Endothelial cell of umbilical vein (primary cell): ENCODE measurements at regions not wholly inside any gene's neighbourhood (a gene's known extent, or its start where the extent isn't known, plus 50 kb on each side); places are given as distances from the start of the nearest gene placed in this dataset.

Experiments
- BruUV-seq: library from RNA; stranded (reverse); fragments of 400-500 nt; replicated peaks from 2 replicates; lab custom pipeline; 2021; lab: Mats Ljungman, UMichigan
- CTCF ChIA-PET: fragments of 300-600, 350-600 bp; sonication (Branson Sonifier 250); formaldehyde crosslinking; loops from one replicate; lab custom pipeline; 2021; ENCODE audit warnings: antibody characterized with exemption, inconsistent platforms; lab: Charles Lee
- POLR2A ChIA-PET: fragments of 300-600, 350-600 bp; sonication (Branson Sonifier 250); formaldehyde crosslinking; loops from one replicate; lab custom pipeline; 2021; ENCODE audit warnings: antibody characterized with exemption, inconsistent platforms; lab: Charles Lee
- DNase-seq: peaks from one replicate; pipeline ENCODE4 v3.0.0-alpha.2; 2011; ENCODE audit warnings: low read depth, low spot score
- FAIRE-seq: peaks from 2 replicates; lab custom pipeline; 2011; peaks lifted over from hg19 to GRCh38; lab: Jason Lieb, UNC
- H2AFZ ChIP-seq: 2 replicates; pipeline ENCODE4 v1.6.0; 2012; ENCODE audit warnings: low read depth, low read length, control low read depth, inconsistent platforms
- H3K27ac ChIP-seq: 2 replicates; pipeline ENCODE4 v1.5.1; 2011; ENCODE audit warnings: low read depth, mild to moderate bottlenecking, control low read depth, low read length, moderate library complexity; ENCODE audit not compliant: insufficient read depth
- H3K27me3 ChIP-seq, 2 experiments: 2 replicates each; pipeline versions ENCODE4 v1.6.0 to v1.6.1; 2011; ENCODE audit warnings: low read length in 2 of 2, mixed read lengths in 1 of 2; ENCODE audit not compliant: control insufficient read depth in 2 of 2, insufficient read depth in 2 of 2
- H3K36me3 ChIP-seq, 2 experiments: 2 replicates in 1 of 2; 3 replicates in 1 of 2; pipeline ENCODE4 v1.5.1; 2011; ENCODE audit warnings: low read length in 2 of 2, mild to moderate bottlenecking in 1 of 2, moderate library complexity in 1 of 2; ENCODE audit not compliant: control insufficient read depth in 2 of 2, insufficient read depth in 2 of 2; ENCODE audit errors: extremely low read depth in 1 of 2
- H3K4me1 ChIP-seq: 3 replicates; pipeline ENCODE4 v1.5.1; 2011; ENCODE audit warnings: mild to moderate bottlenecking, low read length; ENCODE audit not compliant: control insufficient read depth, insufficient read depth; ENCODE audit errors: extremely low read depth
- H3K4me2 ChIP-seq: 2 replicates; pipeline ENCODE4 v1.6.1; 2011; ENCODE audit warnings: low read length, control low read depth, mixed read lengths; ENCODE audit not compliant: insufficient read depth
- H3K4me3 ChIP-seq, 3 experiments: fragments of 200-600 bp in 1 of 3; sonication (generic), shearing (Covaris generic) in 1 of 3; replicated peaks in 1 of 3; 2 replicates each; pipeline ENCODE4 v1.5.1; 2011 to 2016; ENCODE audit warnings: control low read depth in 3 of 3, low read length in 3 of 3, mild to moderate bottlenecking in 2 of 3, inconsistent platforms in 1 of 3, low read depth in 1 of 3, moderate library complexity in 1 of 3; ENCODE audit not compliant: insufficient read depth in 1 of 3
- H3K79me2 ChIP-seq: 2 replicates; pipeline ENCODE4 v1.6.0; 2012; ENCODE audit warnings: low read length, inconsistent platforms; ENCODE audit not compliant: control insufficient read depth, insufficient read depth
- H3K9ac ChIP-seq: replicated peaks from 2 replicates; pipeline ENCODE3; 2011; ENCODE audit warnings: low read length, control low read depth; ENCODE audit not compliant: insufficient read depth; ENCODE audit errors: extremely low read depth
- H3K9me1 ChIP-seq: replicated peaks from 3 replicates; pipeline ENCODE4 v1.6.0; 2011; ENCODE audit warnings: mild to moderate bottlenecking, low read length; ENCODE audit not compliant: control insufficient read depth, insufficient read depth; ENCODE audit errors: extremely low read depth
- H3K9me3 ChIP-seq: replicated peaks from 2 replicates; pipeline ENCODE4 v1.5.1; 2012; ENCODE audit warnings: low read length, inconsistent platforms; ENCODE audit not compliant: control insufficient read depth, insufficient read depth
- H4K20me1 ChIP-seq: replicated peaks from 2 replicates; pipeline ENCODE3; 2011; ENCODE audit warnings: mild to moderate bottlenecking, low read length; ENCODE audit not compliant: control insufficient read depth, insufficient read depth; ENCODE audit errors: extremely low read depth
- CTCF ChIP-seq, 2 donors: IDR thresholded peaks; 1 replicate in 1 of 2; 2 replicates in 1 of 2; pipeline ENCODE4 v1.5.1; 2011; ENCODE audit warnings: low read length in 2 of 2, mild to moderate bottlenecking in 2 of 2, moderate library complexity in 2 of 2, control low read depth in 1 of 2, inconsistent platforms in 1 of 2, low read depth in 1 of 2; ENCODE audit not compliant: insufficient read depth in 1 of 2; ENCODE audit errors: extremely low read depth in 1 of 2
- EZH2 ChIP-seq: IDR thresholded peaks from 2 replicates; pipeline ENCODE4 v1.6.1; 2012; ENCODE audit warnings: borderline replicate concordance, low read depth, mild to moderate bottlenecking, moderate library complexity, low read length, inconsistent platforms; ENCODE audit not compliant: severe bottlenecking
- FOS ChIP-seq: IDR thresholded peaks from 2 replicates; pipeline ENCODE4 v1.6.1; 2011; ENCODE audit warnings: mild to moderate bottlenecking, low read length, moderate library complexity, borderline replicate concordance; ENCODE audit not compliant: insufficient read depth
- GATA2 ChIP-seq: IDR thresholded peaks from 2 replicates; pipeline ENCODE4 v1.7.0; 2011; ENCODE audit warnings: low read depth, mild to moderate bottlenecking, moderate library complexity, mixed read lengths, low read length; ENCODE audit not compliant: insufficient read length, insufficient read depth
- MYC ChIP-seq: IDR thresholded peaks from one replicate; pipeline ENCODE4 v1.6.1; 2011; ENCODE audit warnings: mild to moderate bottlenecking, low read depth, low read length
- POLR2AphosphoS5 ChIP-seq: IDR thresholded peaks from 2 replicates; pipeline ENCODE4 v1.6.1; 2012; ENCODE audit warnings: low read depth, mild to moderate bottlenecking, control low read depth, low read length, moderate library complexity; ENCODE audit not compliant: insufficient read depth
- dilution Hi-C: fragments of 300-500 bp; cut with MboI; formaldehyde crosslinking; loops from one replicate; pipeline ENCODE4 v1.15.0; 2019; ENCODE audit warnings: low sequenced_read_pairs; ENCODE audit not compliant: extremely low pct_ligation_motif_present
- intact Hi-C: fragments of 100-400 bp; cut with micrococcal nuclease; formaldehyde crosslinking; loops from one replicate; pipeline ENCODE4 v1.10.0; 2022
- TF ChIP-seq, protein P1 (sequence below): IDR thresholded peaks from 2 replicates; pipeline ENCODE4 v1.6.1; 2011; ENCODE audit not compliant: insufficient read depth, insufficient read length

- POLR2A ChIA-PET, result no interaction called here
- intact Hi-C loops, result no loop called here
Measured at GRCh38 chr21:15309721-15310120, 244.9 kb upstream of the NRIP1 start.

More at GRCh38 chr21:15309721-15310120, 244.9 kb upstream of the NRIP1 start:
- CTCF ChIA-PET, result interaction anchor here (2.2 kb wide), 1 partner anchor 18 kb away, joined by 5 read pairs; no protein-coding TSS in a partner anchor
- Histone ChIP-seq H3K4me1 (no peaks in the 10 kb centered on the region), H3K9me1 (no peaks in the 10 kb centered on the region), H3K4me2 (no peak overlapping the region), H3K9me3 (no peaks in the 10 kb centered on the region), H3K9ac (no peak overlapping the region), H3K79me2 (no peaks in the 10 kb centered on the region), H4K20me1 (no peaks in the 10 kb centered on the region), H2AFZ (no peak overlapping the region), H3K27me3 (no peaks in the 10 kb centered on the region), H3K27ac (no peak overlapping the region), H3K36me3 (no peaks in the 10 kb centered on the region), H3K4me3 (no peak overlapping the region)
- dilution Hi-C loops, result no loop called here
- FAIRE-seq (no peak), DNase-seq (no peak)
- TF ChIP-seq MYC (no peak), EZH2 (no peak), CTCF (IDR thresholded peaks at IDR 0.05; ENCODE audit: extremely low read depth in 1 of 2, insufficient read depth in 1 of 2, low read depth in 1 of 2, low read length in 2 of 2) (no peak), GATA2 (no peak), POLR2AphosphoS5 (no peak), FOS (no peak)
- TF ChIP-seq, protein P1, sequence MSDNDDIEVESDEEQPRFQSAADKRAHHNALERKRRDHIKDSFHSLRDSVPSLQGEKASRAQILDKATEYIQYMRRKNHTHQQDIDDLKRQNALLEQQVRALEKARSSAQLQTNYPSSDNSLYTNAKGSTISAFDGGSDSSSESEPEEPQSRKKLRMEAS, result no peak
- BruUV-seq, result no TSS peak
